ENCODE measurements at regions not wholly inside any gene's neighbourhood (a gene's known extent, or its start where the extent isn't known, plus 50 kb on each side); places are given as distances from the start of the nearest gene placed in this dataset.
"Not testable (repeated sequence)": the region's sequence is repeated elsewhere in the genome, so short reads cannot be mapped to it uniquely, and the experiment has no call there.

- Histone ChIP-seq H4K20me1 (ENCODE audit: insufficient read depth, low read length) (no peaks in the 10 kb centered on the region), H3K4me3 (ENCODE audit: low read depth in 1 of 2, low read length in 2 of 2) (no peak overlapping the region), H3K4me2 (ENCODE audit: insufficient read depth, low read length) (no peak overlapping the region), H3K9me3 (ENCODE audit: insufficient read depth, low read length, severe bottlenecking) (no peaks in the 10 kb centered on the region), H3K27me3 (ENCODE audit: insufficient read depth, low read length, poor library complexity) (no peaks in the 10 kb centered on the region), H3K9ac (ENCODE audit: low read depth, low read length) (no peak overlapping the region), H3K79me2 (ENCODE audit: insufficient read depth, low read length) (no peaks in the 10 kb centered on the region), H3K27ac (ENCODE audit: low read length) (no peak overlapping the region), H3K36me3 (ENCODE audit: insufficient read depth, low read length) (no peaks in the 10 kb centered on the region), H2AFZ (ENCODE audit: low read depth, low read length) (no peak overlapping the region), H3K4me1 (ENCODE audit: insufficient read depth, low read length) (no peaks in the 10 kb centered on the region)
- TF ChIP-seq, protein P1, sequence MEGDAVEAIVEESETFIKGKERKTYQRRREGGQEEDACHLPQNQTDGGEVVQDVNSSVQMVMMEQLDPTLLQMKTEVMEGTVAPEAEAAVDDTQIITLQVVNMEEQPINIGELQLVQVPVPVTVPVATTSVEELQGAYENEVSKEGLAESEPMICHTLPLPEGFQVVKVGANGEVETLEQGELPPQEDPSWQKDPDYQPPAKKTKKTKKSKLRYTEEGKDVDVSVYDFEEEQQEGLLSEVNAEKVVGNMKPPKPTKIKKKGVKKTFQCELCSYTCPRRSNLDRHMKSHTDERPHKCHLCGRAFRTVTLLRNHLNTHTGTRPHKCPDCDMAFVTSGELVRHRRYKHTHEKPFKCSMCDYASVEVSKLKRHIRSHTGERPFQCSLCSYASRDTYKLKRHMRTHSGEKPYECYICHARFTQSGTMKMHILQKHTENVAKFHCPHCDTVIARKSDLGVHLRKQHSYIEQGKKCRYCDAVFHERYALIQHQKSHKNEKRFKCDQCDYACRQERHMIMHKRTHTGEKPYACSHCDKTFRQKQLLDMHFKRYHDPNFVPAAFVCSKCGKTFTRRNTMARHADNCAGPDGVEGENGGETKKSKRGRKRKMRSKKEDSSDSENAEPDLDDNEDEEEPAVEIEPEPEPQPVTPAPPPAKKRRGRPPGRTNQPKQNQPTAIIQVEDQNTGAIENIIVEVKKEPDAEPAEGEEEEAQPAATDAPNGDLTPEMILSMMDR (IDR thresholded peaks at IDR 0.05; ENCODE audit: borderline replicate concordance, extremely low read depth, low read length, poor library complexity, severe bottlenecking) = no peak
- TF ChIP-seq EZH2 (IDR thresholded peaks at IDR 0.05; ENCODE audit: borderline replicate concordance, low read depth, low read length, severe bottlenecking) = no peak
- DNase-seq = no peak
- no peak for ATAC-seq (ENCODE audit: insufficient read depth, low read depth)
Observed at GRCh38 chr11:71156301-71156700, 96.1 kb downstream of the SHANK2 start.

DNA sequence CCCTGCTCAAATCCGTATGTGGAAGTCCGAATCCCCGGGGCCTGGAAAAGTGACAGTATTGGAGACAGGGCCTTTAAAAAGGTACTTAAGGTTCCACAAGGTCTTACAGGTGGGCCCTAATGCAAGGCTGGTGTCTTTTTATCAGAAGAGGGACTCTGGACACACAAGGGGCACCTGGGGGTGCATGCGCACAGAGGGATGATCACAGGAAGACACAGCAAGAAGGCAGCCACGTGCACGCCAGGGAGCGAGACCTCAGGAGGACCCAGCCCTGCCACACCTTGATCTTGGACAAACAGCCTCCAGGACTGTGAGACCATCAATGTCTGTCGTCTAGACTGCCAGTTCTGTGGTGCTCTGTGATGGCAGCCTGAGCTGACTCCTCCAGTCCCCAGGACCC is 96.5 kb downstream of the SHANK2 start:
- H3K4me3 ChIP-seq (ENCODE audit: low read depth in 1 of 2, low read length in 2 of 2) = no peak overlapping the region
- TF ChIP-seq EZH2 (IDR thresholded peaks at IDR 0.05; ENCODE audit: borderline replicate concordance, low read depth, low read length, severe bottlenecking) = no peak
- TF ChIP-seq, protein P1 (IDR thresholded peaks at IDR 0.05; ENCODE audit: borderline replicate concordance, extremely low read depth, low read length, poor library complexity, severe bottlenecking) = no peak
- DNase-seq (no peak), ATAC-seq (ENCODE audit: insufficient read depth, low read depth) (no peak)
- no peaks in the 10 kb centered on the region for H3K79me2 ChIP-seq (ENCODE audit: insufficient read depth, low read length)
- H3K9me3 ChIP-seq (ENCODE audit: insufficient read depth, low read length, severe bottlenecking) = no peaks in the 10 kb centered on the region
- H3K36me3 ChIP-seq (ENCODE audit: insufficient read depth, low read length) = no peaks in the 10 kb centered on the region
- no peaks in the 10 kb centered on the region for H3K4me1 ChIP-seq (ENCODE audit: insufficient read depth, low read length)
- no peak overlapping the region for H3K9ac ChIP-seq (ENCODE audit: low read depth, low read length)
- no peaks in the 10 kb centered on the region for H4K20me1 ChIP-seq (ENCODE audit: insufficient read depth, low read length)
- H3K4me2 ChIP-seq (ENCODE audit: insufficient read depth, low read length) = no peak overlapping the region
- no peak overlapping the region for H3K27ac ChIP-seq (ENCODE audit: low read length)
- H2AFZ ChIP-seq (ENCODE audit: low read depth, low read length) = no peak overlapping the region
- no peaks in the 10 kb centered on the region for H3K27me3 ChIP-seq (ENCODE audit: insufficient read depth, low read length, poor library complexity)

DNA sequence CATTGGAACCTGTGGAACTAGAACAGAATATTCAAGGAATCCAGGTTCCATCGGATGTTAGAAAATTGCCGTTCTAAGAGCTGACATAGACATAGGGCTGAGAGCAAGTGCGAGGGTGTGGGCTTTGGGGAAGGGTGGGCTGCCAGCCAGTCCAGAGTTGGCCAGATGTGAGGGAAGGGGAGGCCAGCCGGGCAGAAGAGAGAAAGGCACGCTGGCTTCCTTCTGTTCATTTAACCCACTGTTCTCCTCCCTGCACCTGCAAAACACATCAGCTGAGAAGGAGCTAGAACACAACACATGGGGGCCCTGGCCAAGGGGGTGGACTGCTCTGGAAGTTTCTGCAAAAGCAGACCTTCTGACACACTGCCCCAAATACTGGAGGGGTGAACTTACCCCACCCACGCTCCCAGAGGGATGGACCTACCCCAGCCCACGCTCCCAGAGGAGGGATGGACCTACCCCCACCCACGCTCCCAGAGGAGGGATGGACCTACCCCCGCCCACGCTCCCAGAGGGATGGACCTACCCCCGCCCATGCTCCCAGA is 98.0 kb downstream of the SHANK2 start:
- Histone ChIP-seq H3K4me1 (ENCODE audit: insufficient read depth, low read length) (no peaks in the 10 kb centered on the region), H3K27ac (ENCODE audit: low read length) (no peak overlapping the region), H3K27me3 (ENCODE audit: insufficient read depth, low read length, poor library complexity) (no peaks in the 10 kb centered on the region), H3K9me3 (ENCODE audit: insufficient read depth, low read length, severe bottlenecking) (no peaks in the 10 kb centered on the region), H3K4me2 (ENCODE audit: insufficient read depth, low read length) (no peak overlapping the region), H4K20me1 (ENCODE audit: insufficient read depth, low read length) (no peaks in the 10 kb centered on the region), H3K36me3 (ENCODE audit: insufficient read depth, low read length) (no peaks in the 10 kb centered on the region), H3K4me3 (ENCODE audit: low read depth in 1 of 2, low read length in 2 of 2) (no peak overlapping the region), H3K79me2 (ENCODE audit: insufficient read depth, low read length) (no peaks in the 10 kb centered on the region), H2AFZ (ENCODE audit: low read depth, low read length) (no peak overlapping the region), H3K9ac (ENCODE audit: low read depth, low read length) (no peak overlapping the region)
- no peak for ATAC-seq (ENCODE audit: insufficient read depth, low read depth)
- TF ChIP-seq, protein P1 (IDR thresholded peaks at IDR 0.05; ENCODE audit: borderline replicate concordance, extremely low read depth, low read length, poor library complexity, severe bottlenecking) = no peak
- TF ChIP-seq EZH2 (IDR thresholded peaks at IDR 0.05; ENCODE audit: borderline replicate concordance, low read depth, low read length, severe bottlenecking) = no peak
- DNase-seq = no peak

DNA sequence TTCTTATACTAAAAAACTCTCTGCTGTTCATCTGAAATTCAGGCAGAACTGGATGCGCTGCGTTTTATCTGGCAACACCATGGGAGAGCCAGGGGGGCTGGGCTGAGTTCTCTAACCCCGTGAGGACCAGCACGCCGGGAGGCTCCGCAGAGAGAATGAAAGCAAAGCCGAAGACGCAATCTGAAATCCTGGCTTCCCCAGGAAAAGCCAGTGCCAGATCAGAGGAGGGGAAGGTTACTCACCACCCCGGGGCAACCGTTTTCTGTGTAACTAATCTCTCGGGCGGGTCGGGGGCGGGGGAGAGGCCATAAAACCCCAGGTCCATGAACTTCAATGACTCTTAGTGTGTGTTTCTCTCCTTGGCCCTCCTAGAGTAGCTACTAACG is 99.4 kb downstream of the SHANK2 start:
- no peaks in the 10 kb centered on the region for H4K20me1 ChIP-seq (ENCODE audit: insufficient read depth, low read length)
- TF ChIP-seq, protein P1 (IDR thresholded peaks at IDR 0.05; ENCODE audit: borderline replicate concordance, extremely low read depth, low read length, poor library complexity, severe bottlenecking) = no peak
- no peak for TF ChIP-seq EZH2 (IDR thresholded peaks at IDR 0.05; ENCODE audit: borderline replicate concordance, low read depth, low read length, severe bottlenecking)
- no peak overlapping the region for H3K27ac ChIP-seq (ENCODE audit: low read length)
- H3K4me2 ChIP-seq (ENCODE audit: insufficient read depth, low read length) = no peak overlapping the region
- H3K36me3 ChIP-seq (ENCODE audit: insufficient read depth, low read length) = no peaks in the 10 kb centered on the region
- no peaks in the 10 kb centered on the region for H3K27me3 ChIP-seq (ENCODE audit: insufficient read depth, low read length, poor library complexity)
- no peak for DNase-seq
- no peaks in the 10 kb centered on the region for H3K79me2 ChIP-seq (ENCODE audit: insufficient read depth, low read length)
- H3K9ac ChIP-seq (ENCODE audit: low read depth, low read length) = no peak overlapping the region
- no peak overlapping the region for H2AFZ ChIP-seq (ENCODE audit: low read depth, low read length)
- no peak overlapping the region for H3K4me3 ChIP-seq (ENCODE audit: low read depth in 1 of 2, low read length in 2 of 2)
- no peaks in the 10 kb centered on the region for H3K4me1 ChIP-seq (ENCODE audit: insufficient read depth, low read length)
- no peaks in the 10 kb centered on the region for H3K9me3 ChIP-seq (ENCODE audit: insufficient read depth, low read length, severe bottlenecking)
- no peak for ATAC-seq (ENCODE audit: insufficient read depth, low read depth)

- DNase-seq; H3K9me3 ChIP-seq (ENCODE audit: insufficient read depth, low read length, severe bottlenecking); H3K4me1 ChIP-seq (ENCODE audit: insufficient read depth, low read length); H3K79me2 ChIP-seq (ENCODE audit: insufficient read depth, low read length); ATAC-seq (ENCODE audit: insufficient read depth, low read depth); H4K20me1 ChIP-seq (ENCODE audit: insufficient read depth, low read length); H3K4me2 ChIP-seq (ENCODE audit: insufficient read depth, low read length); H3K27me3 ChIP-seq (ENCODE audit: insufficient read depth, low read length, poor library complexity); H3K4me3 ChIP-seq (ENCODE audit: low read depth in 1 of 2, low read length in 2 of 2); H2AFZ ChIP-seq (ENCODE audit: low read depth, low read length); H3K36me3 ChIP-seq (ENCODE audit: insufficient read depth, low read length); H3K9ac ChIP-seq (ENCODE audit: low read depth, low read length); H3K27ac ChIP-seq (ENCODE audit: low read length): not testable (repeated sequence)
Observed at GRCh38 chr11:71152312-71153004, 99.9 kb downstream of the SHANK2 start.

Data from DND-41 (cell line).